ENCODE measurements at regions not wholly inside any gene's neighbourhood (a gene's known extent, or its start where the extent isn't known, plus 50 kb on each side); places are given as distances from the start of the nearest gene placed in this dataset.

DNA sequence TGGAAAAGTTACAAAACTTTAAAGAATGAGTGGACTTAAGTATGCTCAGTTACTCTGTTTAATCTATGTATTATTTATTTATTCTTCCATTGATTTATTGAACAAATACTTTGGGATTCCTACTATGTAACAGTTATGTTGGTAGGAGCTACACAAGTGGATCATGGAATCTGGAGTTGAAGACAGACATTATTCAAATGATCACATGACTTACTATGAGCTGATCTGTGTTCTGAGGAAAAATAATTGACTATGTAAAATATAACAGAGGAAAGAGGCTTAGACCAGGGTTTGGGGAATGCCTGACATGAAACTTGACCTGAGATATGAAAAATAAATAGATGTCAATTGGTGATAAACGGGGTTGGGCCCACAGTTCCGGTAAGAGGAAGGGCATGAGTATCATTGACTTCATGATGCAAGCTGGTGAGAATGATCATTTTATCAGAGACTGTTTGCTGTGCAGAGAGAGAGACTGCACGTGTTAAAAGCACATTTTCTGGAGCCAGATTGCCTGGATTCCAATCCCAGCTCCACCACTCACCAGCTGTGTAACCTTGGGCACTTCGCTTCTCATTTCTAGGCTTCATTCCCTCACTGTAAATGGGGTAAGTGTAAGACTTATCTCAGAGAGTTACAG, 179.0 kb downstream of the SPCS3 start:
- Mint-ChIP-seq H3K4me1 (ENCODE audit: unreplicated experiment) (peaks cover 7% of the 10 kb centered on the region), H3K27me3 (ENCODE audit: unreplicated experiment) (peaks cover 3% of the 10 kb centered on the region), H3K4me3 (ENCODE audit: unreplicated experiment) (no peak overlapping the region), H3K9me3 (ENCODE audit: unreplicated experiment) (no peaks in the 10 kb centered on the region), H3K36me3 (ENCODE audit: unreplicated experiment) (no peaks in the 10 kb centered on the region), H3K27ac (ENCODE audit: unreplicated experiment) (no peak overlapping the region)
- TF ChIP-seq, protein P1, sequence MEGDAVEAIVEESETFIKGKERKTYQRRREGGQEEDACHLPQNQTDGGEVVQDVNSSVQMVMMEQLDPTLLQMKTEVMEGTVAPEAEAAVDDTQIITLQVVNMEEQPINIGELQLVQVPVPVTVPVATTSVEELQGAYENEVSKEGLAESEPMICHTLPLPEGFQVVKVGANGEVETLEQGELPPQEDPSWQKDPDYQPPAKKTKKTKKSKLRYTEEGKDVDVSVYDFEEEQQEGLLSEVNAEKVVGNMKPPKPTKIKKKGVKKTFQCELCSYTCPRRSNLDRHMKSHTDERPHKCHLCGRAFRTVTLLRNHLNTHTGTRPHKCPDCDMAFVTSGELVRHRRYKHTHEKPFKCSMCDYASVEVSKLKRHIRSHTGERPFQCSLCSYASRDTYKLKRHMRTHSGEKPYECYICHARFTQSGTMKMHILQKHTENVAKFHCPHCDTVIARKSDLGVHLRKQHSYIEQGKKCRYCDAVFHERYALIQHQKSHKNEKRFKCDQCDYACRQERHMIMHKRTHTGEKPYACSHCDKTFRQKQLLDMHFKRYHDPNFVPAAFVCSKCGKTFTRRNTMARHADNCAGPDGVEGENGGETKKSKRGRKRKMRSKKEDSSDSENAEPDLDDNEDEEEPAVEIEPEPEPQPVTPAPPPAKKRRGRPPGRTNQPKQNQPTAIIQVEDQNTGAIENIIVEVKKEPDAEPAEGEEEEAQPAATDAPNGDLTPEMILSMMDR (IDR thresholded peaks at IDR 0.05) = no peak
- no peak for DNase-seq (ENCODE audit: extremely low spot score, unreplicated experiment)

DNA sequence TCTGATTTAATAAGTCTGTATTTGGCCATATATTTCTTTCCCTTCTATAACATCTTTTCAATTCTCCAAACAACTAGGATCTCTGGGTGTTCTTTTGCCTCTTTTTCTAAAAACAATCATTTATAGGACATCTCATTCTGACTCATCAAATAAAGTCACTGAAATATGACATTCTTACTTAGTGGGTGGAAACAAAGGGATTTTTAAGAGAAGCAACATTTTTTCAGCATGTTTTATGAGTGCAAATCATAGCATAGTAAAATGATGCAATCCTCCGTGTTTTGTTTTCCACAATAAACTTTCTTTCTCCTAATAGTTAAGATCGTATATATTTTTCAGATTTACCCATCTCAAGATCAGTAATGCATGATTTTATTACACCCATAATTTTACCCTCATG, 179.8 kb downstream of the SPCS3 start:
- Mint-ChIP-seq H3K9me3 (ENCODE audit: unreplicated experiment) (no peaks in the 10 kb centered on the region), H3K27ac (ENCODE audit: unreplicated experiment) (peak overlapping the region; percentile 57), H3K27me3 (ENCODE audit: unreplicated experiment) (peaks cover 4% of the 10 kb centered on the region), H3K36me3 (ENCODE audit: unreplicated experiment) (no peaks in the 10 kb centered on the region), H3K4me1 (ENCODE audit: unreplicated experiment) (peaks cover 7% of the 10 kb centered on the region), H3K4me3 (ENCODE audit: unreplicated experiment) (no peak overlapping the region)
- no peak for DNase-seq (ENCODE audit: extremely low spot score, unreplicated experiment)
- TF ChIP-seq, protein P1 (IDR thresholded peaks at IDR 0.05) = no peak

DNA sequence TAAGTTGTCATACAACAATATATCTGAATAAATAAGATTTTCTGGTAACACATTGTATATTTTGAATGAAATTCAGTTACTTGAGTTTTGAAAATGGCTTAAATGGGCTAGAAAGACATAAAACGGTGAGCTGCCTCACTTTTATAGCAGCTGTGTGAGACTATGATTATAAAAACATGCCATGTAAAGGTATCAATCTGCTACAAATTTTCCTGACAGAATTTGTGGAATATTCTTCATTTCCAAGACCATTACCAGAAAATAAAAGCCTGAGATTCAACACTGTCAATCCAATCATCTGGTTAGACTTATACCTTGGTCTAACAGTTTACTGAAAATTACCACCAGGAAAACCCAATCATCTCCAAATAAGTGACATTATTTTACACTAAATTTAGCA, 181.1 kb downstream of the SPCS3 start:
- Mint-ChIP-seq H3K4me3 (ENCODE audit: unreplicated experiment) (no peak overlapping the region), H3K27ac (ENCODE audit: unreplicated experiment) (no peak overlapping the region), H3K27me3 (ENCODE audit: unreplicated experiment) (peaks cover 7% of the 10 kb centered on the region), H3K9me3 (ENCODE audit: unreplicated experiment) (peaks cover 5% of the 10 kb centered on the region), H3K4me1 (ENCODE audit: unreplicated experiment) (peaks cover 7% of the 10 kb centered on the region), H3K36me3 (ENCODE audit: unreplicated experiment) (no peaks in the 10 kb centered on the region)
- DNase-seq (ENCODE audit: extremely low spot score, unreplicated experiment) = no peak
- TF ChIP-seq, protein P1 (IDR thresholded peaks at IDR 0.05) = no peak

DNA sequence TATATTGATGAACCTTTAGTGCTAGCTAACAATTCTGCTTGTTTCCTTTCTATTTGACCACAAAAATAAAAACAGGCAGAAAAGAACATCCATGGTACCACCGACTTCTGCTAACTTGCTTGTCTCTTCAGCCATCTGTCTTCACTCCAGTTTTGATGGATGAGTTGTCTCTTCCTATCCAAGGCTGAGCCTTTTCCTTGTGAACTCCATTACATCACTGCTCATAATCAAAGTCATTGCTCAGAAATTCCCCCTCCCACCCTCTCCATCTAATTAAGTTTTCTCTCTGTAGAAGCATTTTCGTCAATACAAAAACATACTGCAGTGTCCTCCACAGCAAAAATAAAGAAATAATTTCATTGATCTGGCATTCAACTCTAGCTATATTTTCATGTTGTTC, 184.4 kb downstream of the SPCS3 start:
- Mint-ChIP-seq H3K27me3 (ENCODE audit: unreplicated experiment) (peaks cover 7% of the 10 kb centered on the region), H3K4me1 (ENCODE audit: unreplicated experiment) (peaks cover 4% of the 10 kb centered on the region), H3K9me3 (ENCODE audit: unreplicated experiment) (peaks cover 5% of the 10 kb centered on the region), H3K4me3 (ENCODE audit: unreplicated experiment) (no peak overlapping the region), H3K36me3 (ENCODE audit: unreplicated experiment) (no peaks in the 10 kb centered on the region), H3K27ac (ENCODE audit: unreplicated experiment) (no peak overlapping the region)
- no peak for DNase-seq (ENCODE audit: extremely low spot score, unreplicated experiment)
- TF ChIP-seq, protein P1 (IDR thresholded peaks at IDR 0.05) = no peak

DNA sequence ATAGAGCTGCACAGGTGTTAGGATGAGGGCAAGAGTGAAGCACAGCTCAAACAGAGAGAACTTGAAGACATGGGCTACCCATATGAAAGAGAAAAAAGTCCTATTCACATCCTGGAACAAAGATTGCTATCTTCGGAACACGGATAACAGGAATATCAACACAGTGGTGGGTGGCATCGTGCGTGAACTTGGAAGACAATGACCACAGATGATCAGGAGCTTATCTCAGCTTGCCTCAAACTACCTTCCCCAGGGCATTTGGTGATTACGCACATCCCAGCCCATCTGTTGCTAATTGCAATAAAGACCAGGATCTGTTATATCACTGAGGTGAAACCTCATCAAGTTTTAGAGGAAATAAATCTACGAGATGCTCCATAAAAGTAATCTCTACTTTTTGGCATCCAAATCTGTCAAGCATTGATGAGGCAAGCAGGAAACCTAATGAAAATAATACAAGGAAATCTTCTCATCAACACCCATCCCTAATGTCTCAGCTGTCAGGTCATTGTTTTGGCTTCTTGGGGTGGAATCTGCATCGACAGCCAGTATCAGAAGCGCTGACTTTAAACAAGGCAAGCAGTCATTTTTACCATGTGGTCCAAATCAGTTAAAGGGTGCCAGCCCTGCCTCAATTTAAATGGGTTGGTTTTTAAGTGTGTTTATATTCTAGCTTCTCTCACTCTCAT, 188.2 kb downstream of the SPCS3 start:
- Mint-ChIP-seq H3K4me3 (ENCODE audit: unreplicated experiment) (no peak overlapping the region), H3K4me1 (ENCODE audit: unreplicated experiment) (no peaks in the 10 kb centered on the region), H3K9me3 (ENCODE audit: unreplicated experiment) (peaks cover 5% of the 10 kb centered on the region), H3K27me3 (ENCODE audit: unreplicated experiment) (peaks cover 7% of the 10 kb centered on the region), H3K27ac (ENCODE audit: unreplicated experiment) (no peak overlapping the region), H3K36me3 (ENCODE audit: unreplicated experiment) (no peaks in the 10 kb centered on the region)
- TF ChIP-seq, protein P1 (IDR thresholded peaks at IDR 0.05) = no peak
- no peak for DNase-seq (ENCODE audit: extremely low spot score, unreplicated experiment)

Measured in osteocyte (in vitro differentiated cells).